Lung (tissue), 11 donors: ENCODE measurements at regions not wholly inside any gene's neighbourhood (a gene's known extent, or its start where the extent isn't known, plus 50 kb on each side); places are given as distances from the start of the nearest gene placed in this dataset.

ENCODE experiments used
- ATAC-seq: fragments of 200-7000 bp; cut with Tn5 transposase; one replicate; pipeline ENCODE4 v1.9.1; 2020; ENCODE audit warnings: moderate number of reproducible peaks; ENCODE audit not compliant: insufficient read depth, low FRiP score
- DNase-seq, 3 donors: peaks; one replicate each; pipeline ENCODE4 v3.0.0-alpha.2; 2013 to 2017
- H3K27ac ChIP-seq, 2 donors: one replicate each; pipeline ENCODE4 v1.5.1; 2013; ENCODE audit warnings: mild to moderate bottlenecking in 2 of 2, moderate library complexity in 2 of 2, control low read depth in 1 of 2, inconsistent platforms in 1 of 2, low read depth in 1 of 2, low read length in 1 of 2
- H3K27me3 ChIP-seq, 3 donors: one replicate each; pipeline ENCODE4 v1.5.1; 2013; ENCODE audit warnings: low read length in 2 of 3; ENCODE audit not compliant: control insufficient read depth in 3 of 3, insufficient read depth in 3 of 3
- H3K36me3 ChIP-seq, 4 donors: one replicate each; pipeline ENCODE4 v1.5.1; 2013; ENCODE audit warnings: low read length in 4 of 4, mild to moderate bottlenecking in 1 of 4, moderate library complexity in 1 of 4; ENCODE audit not compliant: control insufficient read depth in 4 of 4, insufficient read depth in 4 of 4
- H3K4me1 ChIP-seq, 5 donors: one replicate each; pipeline ENCODE4 v1.5.1; 2013; ENCODE audit warnings: low read length in 5 of 5, mild to moderate bottlenecking in 2 of 5, moderate library complexity in 1 of 5; ENCODE audit not compliant: control insufficient read depth in 5 of 5, insufficient read depth in 5 of 5
- H3K4me3 ChIP-seq: one replicate; pipeline ENCODE4 v1.5.1; 2013; ENCODE audit warnings: mild to moderate bottlenecking, control low read depth, moderate library complexity
- H3K9ac ChIP-seq, 2 donors: one replicate each; pipeline ENCODE4 v1.5.1; 2013; ENCODE audit warnings: low read length in 2 of 2, control low read depth in 1 of 2; ENCODE audit not compliant: insufficient read depth in 1 of 2
- H3K9me3 ChIP-seq, 4 donors: one replicate each; pipeline ENCODE4 v1.5.1; 2013; ENCODE audit warnings: low read length in 3 of 4, mild to moderate bottlenecking in 1 of 4, moderate library complexity in 1 of 4; ENCODE audit not compliant: control insufficient read depth in 4 of 4, insufficient read depth in 3 of 4
- CTCF ChIP-seq: IDR thresholded peaks from 2 replicates; pipeline ENCODE4 v1.5.1; 2012; ENCODE audit warnings: mild to moderate bottlenecking; ENCODE audit errors: control extremely low read depth, extremely low read depth
- WGBS, 2 donors: extraction: QIAGEN DNeasy Blood & Tissue Kit; methylation state at CpG; one replicate each; pipeline ENCODE4 v1.1.7; 2013; 5-methylcytosine and 5-hydroxymethylcytosine counted together
- donor health status: control.
- donor health status: control.
- donor health status: Bipolar disorder and iron deficiency.
- donor health status: healthy.
- donor health status: DM: yes; HTN: yes; CAD: no.

GRCh38 chr2:59096973-59097372 is 855.8 kb upstream of the FANCL start:
- 64 to 67% methylated on average over 2 of the region's 2 CpGs for WGBS, 2 donors
- H3K9ac ChIP-seq = no peak overlapping the region
- no peaks in the 10 kb centered on the region for H3K27me3 ChIP-seq
- no peak for TF ChIP-seq CTCF
- DNase-seq (no peak), ATAC-seq (no peak)
- no peaks in the 10 kb centered on the region for H3K4me1 ChIP-seq
- H3K27ac ChIP-seq = no peak overlapping the region
- H3K36me3 ChIP-seq = no peaks in the 10 kb centered on the region
- no peak overlapping the region for H3K4me3 ChIP-seq
- H3K9me3 ChIP-seq = peaks cover 0 to 16% (median 7%) of the 10 kb centered on the region in 4 donors

DNA sequence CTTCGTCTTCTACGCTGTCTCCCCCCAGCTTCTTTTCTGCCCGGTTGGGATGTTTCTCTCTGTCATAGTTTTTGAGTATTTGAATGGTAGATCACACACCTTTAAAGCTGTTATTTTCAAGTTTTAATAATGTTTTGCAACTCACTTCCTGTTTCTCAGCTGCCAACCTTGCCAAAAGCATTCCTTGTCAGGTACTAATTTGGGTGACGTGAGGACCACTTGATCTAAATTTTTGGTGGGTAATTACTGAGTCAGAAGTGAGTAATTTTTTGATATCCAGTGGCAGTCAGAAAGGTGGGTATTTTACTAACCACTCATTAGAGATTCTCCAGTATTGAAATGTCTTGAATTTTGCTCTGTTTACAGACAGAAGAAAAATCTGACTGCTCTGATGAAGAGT is 852.4 kb upstream of the FANCL start:
- H3K4me3 ChIP-seq = no peak overlapping the region
- H3K4me1 ChIP-seq = no peaks in the 10 kb centered on the region
- no peak overlapping the region for H3K27ac ChIP-seq
- H3K9me3 ChIP-seq = peaks cover 0 to 8% (median 3%) of the 10 kb centered on the region in 4 donors
- no peak overlapping the region for H3K9ac ChIP-seq
- no peaks in the 10 kb centered on the region for H3K36me3 ChIP-seq
- no peak for ATAC-seq
- 70 to 75% methylated on average over 4 of the region's 4 CpGs for WGBS, 2 donors
- no peaks in the 10 kb centered on the region for H3K27me3 ChIP-seq
- DNase-seq = no peak
- TF ChIP-seq CTCF = no peak

DNA sequence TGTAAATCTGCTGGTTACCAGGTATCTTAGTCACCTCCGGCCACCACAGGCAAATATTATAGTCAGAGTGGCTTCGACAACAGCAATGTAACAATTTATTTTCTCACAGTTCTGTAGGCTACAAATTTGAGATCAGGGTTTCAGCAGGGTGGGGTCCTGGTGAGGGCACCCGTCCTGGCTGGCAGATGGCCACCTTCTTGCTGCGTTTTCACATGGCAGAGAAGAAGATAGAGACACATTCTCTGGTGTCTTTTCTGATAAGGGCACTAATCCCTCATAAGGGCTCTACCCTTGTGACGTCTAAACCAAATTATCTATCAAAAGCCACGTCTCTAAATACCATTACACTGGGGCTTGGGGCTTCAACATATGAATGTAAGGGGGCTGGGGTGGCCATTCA is 843.2 kb upstream of the FANCL start:
- TF ChIP-seq CTCF = no peak
- ATAC-seq = no peak
- no peak overlapping the region for H3K27ac ChIP-seq
- no peak overlapping the region for H3K9ac ChIP-seq
- no peaks in the 10 kb centered on the region for H3K9me3 ChIP-seq
- H3K4me1 ChIP-seq = no peaks in the 10 kb centered on the region
- no peak for DNase-seq
- H3K27me3 ChIP-seq = no peaks in the 10 kb centered on the region
- 55 to 70% methylated on average over 6 of the region's 6 CpGs for WGBS, 2 donors
- H3K4me3 ChIP-seq = no peak overlapping the region
- H3K36me3 ChIP-seq = no peaks in the 10 kb centered on the region

DNA sequence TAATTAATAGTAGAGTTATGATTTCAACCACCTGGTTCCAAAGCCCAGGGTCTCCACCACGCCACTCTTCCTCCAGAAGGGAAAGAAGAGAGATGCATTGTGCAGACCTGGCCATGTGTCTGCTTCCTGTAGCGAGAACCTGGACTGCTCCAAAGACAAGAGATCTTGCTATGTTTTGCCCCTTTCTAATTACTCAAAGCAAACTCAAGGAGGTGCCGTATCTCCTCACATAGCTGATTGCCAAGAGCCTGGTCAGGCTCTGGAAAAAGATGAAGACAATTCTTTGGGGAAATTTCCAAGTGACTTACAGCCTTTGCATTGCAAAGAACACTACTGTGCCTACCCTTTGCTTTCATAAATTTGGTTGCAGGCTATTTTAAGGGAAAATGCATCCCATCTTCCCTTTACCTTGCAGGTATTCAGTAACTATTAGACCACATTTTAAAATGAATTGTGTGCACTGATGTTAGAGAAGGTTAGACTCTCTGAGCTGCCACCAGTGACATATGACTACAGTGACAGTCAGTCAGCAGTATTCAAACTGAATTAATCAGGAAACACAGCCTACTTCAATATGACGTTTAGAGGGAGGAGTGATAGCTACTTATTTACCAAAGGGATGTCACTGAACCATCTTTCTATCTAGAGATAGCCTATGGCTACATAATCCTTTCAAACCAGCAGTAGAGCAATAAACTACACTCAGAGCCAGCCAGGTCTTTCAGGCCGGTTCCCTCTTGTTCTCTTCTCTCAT is 842.1 kb upstream of the FANCL start:
- Histone ChIP-seq H3K27ac (no peak overlapping the region), H3K36me3 (no peaks in the 10 kb centered on the region), H3K9ac (no peak overlapping the region), H3K9me3 (no peaks in the 10 kb centered on the region), H3K27me3 (no peaks in the 10 kb centered on the region), H3K4me3 (no peak overlapping the region), H3K4me1 (no peaks in the 10 kb centered on the region)
- DNase-seq = no peak
- WGBS, 2 donors = 73 to 84% methylated on average over 5 of the region's 5 CpGs
- no peak for TF ChIP-seq CTCF
- ATAC-seq = no peak
